ENCODE measurements at regions not wholly inside any gene's neighbourhood (a gene's known extent, or its start where the extent isn't known, plus 50 kb on each side); places are given as distances from the start of the nearest gene placed in this dataset.

DNA sequence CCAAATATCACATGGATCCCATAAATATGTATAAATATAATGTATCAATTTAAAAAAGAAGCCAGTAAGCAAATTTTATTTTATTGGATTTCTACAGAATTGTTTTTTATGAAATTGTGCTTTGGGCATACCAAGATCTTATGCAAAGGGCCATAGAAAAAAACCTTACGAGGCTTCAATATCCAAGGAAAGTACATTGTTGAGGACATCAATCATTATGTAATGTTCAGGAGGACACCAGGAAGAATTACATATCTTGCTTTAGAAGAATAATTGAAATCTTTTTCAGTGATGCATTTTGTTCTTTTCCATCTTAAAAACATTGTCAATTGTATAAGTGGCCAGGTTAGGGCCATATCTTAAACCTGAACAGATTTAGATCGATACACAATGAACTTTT is 187.8 kb upstream of the GAS1 start:
- no peaks in the 10 kb centered on the region for H3K9me3 ChIP-seq
- TF ChIP-seq, protein P1, sequence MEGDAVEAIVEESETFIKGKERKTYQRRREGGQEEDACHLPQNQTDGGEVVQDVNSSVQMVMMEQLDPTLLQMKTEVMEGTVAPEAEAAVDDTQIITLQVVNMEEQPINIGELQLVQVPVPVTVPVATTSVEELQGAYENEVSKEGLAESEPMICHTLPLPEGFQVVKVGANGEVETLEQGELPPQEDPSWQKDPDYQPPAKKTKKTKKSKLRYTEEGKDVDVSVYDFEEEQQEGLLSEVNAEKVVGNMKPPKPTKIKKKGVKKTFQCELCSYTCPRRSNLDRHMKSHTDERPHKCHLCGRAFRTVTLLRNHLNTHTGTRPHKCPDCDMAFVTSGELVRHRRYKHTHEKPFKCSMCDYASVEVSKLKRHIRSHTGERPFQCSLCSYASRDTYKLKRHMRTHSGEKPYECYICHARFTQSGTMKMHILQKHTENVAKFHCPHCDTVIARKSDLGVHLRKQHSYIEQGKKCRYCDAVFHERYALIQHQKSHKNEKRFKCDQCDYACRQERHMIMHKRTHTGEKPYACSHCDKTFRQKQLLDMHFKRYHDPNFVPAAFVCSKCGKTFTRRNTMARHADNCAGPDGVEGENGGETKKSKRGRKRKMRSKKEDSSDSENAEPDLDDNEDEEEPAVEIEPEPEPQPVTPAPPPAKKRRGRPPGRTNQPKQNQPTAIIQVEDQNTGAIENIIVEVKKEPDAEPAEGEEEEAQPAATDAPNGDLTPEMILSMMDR (IDR thresholded peaks at IDR 0.05), result no peak
- no peak overlapping the region for H3K4me3 ChIP-seq
- no peaks in the 10 kb centered on the region for H3K27me3 ChIP-seq (replicated peaks; ENCODE audit: insufficient read depth)
- ATAC-seq (ENCODE audit: insufficient number of reproducible peaks, low FRiP score, low read depth), result no peak
- no peak overlapping the region for H3K27ac ChIP-seq
- H3K4me1 ChIP-seq (ENCODE audit: control insufficient read depth in 1 of 2, low read depth in 2 of 2), result no peaks in the 10 kb centered on the region
- no peaks in the 10 kb centered on the region for H3K36me3 ChIP-seq
- DNase-seq (ENCODE audit: low spot score), result no peak

DNA sequence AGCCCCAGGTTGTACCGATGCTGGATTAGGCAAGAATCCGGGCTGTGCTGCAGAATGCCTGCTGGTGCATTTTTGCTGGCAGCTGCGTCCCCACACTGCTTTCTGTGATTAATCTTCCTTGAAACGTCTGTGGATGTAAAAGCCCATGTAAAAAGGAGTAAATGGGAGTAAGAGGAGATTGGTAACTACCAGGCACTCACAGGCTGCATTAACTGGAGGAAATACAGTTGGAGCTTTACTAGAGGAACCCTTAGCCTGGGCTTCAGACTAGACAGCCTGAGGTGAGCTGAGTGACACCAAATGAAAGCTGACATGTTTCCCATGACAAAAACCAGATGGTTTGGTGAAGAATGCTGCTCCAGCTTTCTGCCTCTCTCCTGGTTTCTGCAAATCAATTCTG is 190.4 kb upstream of the GAS1 start:
- no peak overlapping the region for H3K4me3 ChIP-seq
- no peak for DNase-seq (ENCODE audit: low spot score)
- H3K36me3 ChIP-seq, result no peaks in the 10 kb centered on the region
- no peaks in the 10 kb centered on the region for H3K27me3 ChIP-seq (replicated peaks; ENCODE audit: insufficient read depth)
- no peaks in the 10 kb centered on the region for H3K9me3 ChIP-seq
- ATAC-seq (ENCODE audit: insufficient number of reproducible peaks, low FRiP score, low read depth), result no peak
- no peaks in the 10 kb centered on the region for H3K4me1 ChIP-seq (ENCODE audit: control insufficient read depth in 1 of 2, low read depth in 2 of 2)
- no peak overlapping the region for H3K27ac ChIP-seq
- TF ChIP-seq, protein P1 (IDR thresholded peaks at IDR 0.05), result no peak

DNA sequence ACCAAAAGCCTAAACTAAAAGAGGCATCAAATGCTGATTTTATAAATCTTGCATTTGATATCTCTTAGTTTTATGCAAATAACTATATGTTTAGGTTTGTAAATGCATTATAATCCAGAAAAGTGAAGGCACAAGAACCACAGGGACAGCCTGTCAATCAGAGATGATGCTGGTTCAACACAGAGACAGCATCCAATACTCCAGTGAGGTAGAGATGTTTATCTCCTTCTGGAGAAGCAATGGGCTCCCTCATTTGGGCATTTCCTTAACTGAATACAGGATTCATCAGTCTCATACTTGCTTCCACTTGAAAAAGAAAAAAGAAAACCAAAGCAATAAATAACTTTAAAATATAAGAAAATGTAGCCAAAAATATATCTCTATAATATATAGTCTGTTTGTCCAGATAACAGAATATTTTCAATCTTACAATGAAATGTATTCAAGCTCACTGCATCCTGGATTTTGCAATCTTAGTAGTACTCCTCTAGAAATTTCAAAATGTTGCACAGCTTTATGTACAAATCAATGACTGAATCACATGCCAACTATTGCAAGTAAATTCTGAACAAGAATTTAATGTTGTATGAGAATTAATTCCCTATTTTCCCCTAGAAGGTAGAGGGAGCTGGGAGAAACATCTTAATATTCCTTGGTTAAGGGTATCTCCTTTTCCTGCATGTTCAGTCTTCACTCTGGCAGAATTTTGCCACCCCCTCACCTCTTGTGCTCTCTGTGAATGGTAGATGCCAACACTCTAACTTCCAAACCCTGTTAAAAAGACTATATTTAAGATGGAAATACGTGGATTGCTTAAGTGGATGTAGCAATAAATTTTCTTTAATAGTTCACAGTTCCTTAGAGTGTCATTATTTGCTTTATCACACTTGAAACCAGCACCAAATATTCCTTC is 191.1 kb upstream of the GAS1 start:
- DNase-seq (ENCODE audit: low spot score) (no peak), ATAC-seq (ENCODE audit: insufficient number of reproducible peaks, low FRiP score, low read depth) (no peak)
- TF ChIP-seq, protein P1 (IDR thresholded peaks at IDR 0.05), result no peak
- no peaks in the 10 kb centered on the region for H3K36me3 ChIP-seq
- H3K9me3 ChIP-seq, result no peaks in the 10 kb centered on the region
- no peaks in the 10 kb centered on the region for H3K27me3 ChIP-seq (replicated peaks; ENCODE audit: insufficient read depth)
- no peak overlapping the region for H3K27ac ChIP-seq
- no peak overlapping the region for H3K4me3 ChIP-seq
- H3K4me1 ChIP-seq (ENCODE audit: control insufficient read depth in 1 of 2, low read depth in 2 of 2), result no peaks in the 10 kb centered on the region

DNA sequence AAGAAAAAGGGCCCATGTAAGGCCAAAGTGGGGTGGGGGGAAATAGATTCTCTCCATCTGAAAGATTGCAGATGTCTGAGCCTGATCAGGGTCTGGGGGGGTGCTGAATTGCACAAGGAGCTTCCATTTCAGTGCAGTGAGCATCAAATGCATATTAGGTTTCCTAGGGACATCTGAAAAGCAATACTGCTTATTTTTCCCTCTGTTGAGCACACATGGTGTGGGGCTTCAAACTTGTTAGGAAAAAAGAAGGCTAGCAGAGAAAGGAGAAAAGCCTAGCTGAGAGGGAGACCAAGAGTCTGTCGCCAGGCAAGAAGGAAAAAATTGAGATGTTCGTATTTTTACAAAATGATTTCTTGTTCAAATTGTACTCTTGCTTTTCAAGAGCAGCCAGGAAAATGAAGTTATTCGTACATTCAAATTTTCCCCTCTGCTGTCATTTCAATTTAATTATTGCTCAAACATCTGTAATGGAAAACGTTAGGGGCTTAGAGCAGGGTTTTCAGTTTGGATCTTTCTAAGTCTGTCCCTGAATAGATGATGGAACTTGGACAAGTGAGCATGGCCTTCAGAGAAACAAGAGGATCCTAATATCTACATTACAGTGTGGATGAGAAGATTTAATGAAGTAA is 191.9 kb upstream of the GAS1 start:
- no peak overlapping the region for H3K4me3 ChIP-seq
- H3K9me3 ChIP-seq, result no peaks in the 10 kb centered on the region
- TF ChIP-seq, protein P1 (IDR thresholded peaks at IDR 0.05), result no peak
- DNase-seq (ENCODE audit: low spot score) (no peak), ATAC-seq (ENCODE audit: insufficient number of reproducible peaks, low FRiP score, low read depth) (no peak)
- no peaks in the 10 kb centered on the region for H3K27me3 ChIP-seq (replicated peaks; ENCODE audit: insufficient read depth)
- no peaks in the 10 kb centered on the region for H3K4me1 ChIP-seq (ENCODE audit: control insufficient read depth in 1 of 2, low read depth in 2 of 2)
- no peak overlapping the region for H3K27ac ChIP-seq
- H3K36me3 ChIP-seq, result no peaks in the 10 kb centered on the region

DNA sequence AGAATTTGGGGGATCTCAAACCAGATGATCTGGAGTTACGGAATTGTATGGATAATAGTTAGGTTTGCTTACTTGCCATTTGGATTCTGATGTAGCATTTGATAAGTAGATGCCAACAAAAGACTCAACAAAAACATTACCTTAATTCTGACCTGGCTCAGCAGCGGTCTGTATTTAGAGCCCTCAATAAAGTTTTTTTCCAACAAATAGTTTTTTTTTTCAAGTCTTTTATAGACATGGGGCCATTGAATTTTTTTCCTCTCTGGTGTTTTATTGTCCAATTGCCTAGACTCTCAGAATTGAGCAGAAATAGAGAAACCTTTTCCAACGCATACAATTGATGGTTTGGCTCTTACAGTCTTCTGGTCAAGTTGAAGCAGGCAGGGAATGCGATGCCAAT is 192.8 kb upstream of the GAS1 start:
- no peak overlapping the region for H3K27ac ChIP-seq
- DNase-seq (ENCODE audit: low spot score), result no peak
- no peak for ATAC-seq (ENCODE audit: insufficient number of reproducible peaks, low FRiP score, low read depth)
- H3K27me3 ChIP-seq (replicated peaks; ENCODE audit: insufficient read depth), result no peaks in the 10 kb centered on the region
- no peaks in the 10 kb centered on the region for H3K4me1 ChIP-seq (ENCODE audit: control insufficient read depth in 1 of 2, low read depth in 2 of 2)
- H3K9me3 ChIP-seq, result no peaks in the 10 kb centered on the region
- TF ChIP-seq, protein P1 (IDR thresholded peaks at IDR 0.05), result no peak
- no peaks in the 10 kb centered on the region for H3K36me3 ChIP-seq
- H3K4me3 ChIP-seq, result no peak overlapping the region
